ENCODE measurements at regions not wholly inside any gene's neighbourhood (a gene's known extent, or its start where the extent isn't known, plus 50 kb on each side); places are given as distances from the start of the nearest gene placed in this dataset.

GRCh38 chr2:5766561-5766960 is 74.4 kb downstream of the SOX11 start:
- CTCF ChIA-PET (ENCODE audit: partially characterized antibody) = no interaction called here
- H3K4me3 ChIP-seq (ENCODE audit: extremely low read depth in 1 of 4, insufficient read depth in 2 of 4, low read depth in 3 of 4, low read length in 4 of 4) = no peak overlapping the region
- no peak for DNase-seq (ENCODE audit: low read depth in 1 of 2, low spot score in 2 of 2)
- H4K91ac ChIP-seq (replicated peaks; ENCODE audit: insufficient read length, low read length) = no peak overlapping the region
- H3K27ac ChIP-seq (ENCODE audit: low read depth, low read length) = no peak overlapping the region
- no peak overlapping the region for H3K23ac ChIP-seq (ENCODE audit: insufficient read length)
- no peaks in the 10 kb centered on the region for H3K79me1 ChIP-seq (ENCODE audit: low read depth, low read length)
- H2BK15ac ChIP-seq (ENCODE audit: low read length) = no peak overlapping the region
- no peaks in the 10 kb centered on the region for H3K27me3 ChIP-seq (replicated peaks in 1 of 4; ENCODE audit: control insufficient read depth in 3 of 4, extremely low read depth in 1 of 4, insufficient read depth in 3 of 4, low read length in 3 of 4)
- no peak overlapping the region for H3K4ac ChIP-seq (replicated peaks; ENCODE audit: insufficient read length, low read depth, low read length)
- no peak overlapping the region for H2BK5ac ChIP-seq (ENCODE audit: low read depth, low read length)
- no peak overlapping the region for H2AK5ac ChIP-seq (ENCODE audit: low read depth, low read length)
- H4K5ac ChIP-seq (ENCODE audit: insufficient read length, low read depth, low read length) = no peak overlapping the region
- no peak overlapping the region for H2BK20ac ChIP-seq (ENCODE audit: low read length)
- FAIRE-seq = no peak
- H3K4me1 ChIP-seq (replicated peaks in 1 of 4; ENCODE audit: control insufficient read depth in 3 of 4, insufficient read depth in 4 of 4, low read length in 3 of 4) = no peaks in the 10 kb centered on the region
- H2AFZ ChIP-seq (ENCODE audit: low read length) = no peak overlapping the region
- H3K56ac ChIP-seq (replicated peaks; ENCODE audit: insufficient read length, low read depth, low read length) = no peak overlapping the region
- H3K9ac ChIP-seq (replicated peaks in 1 of 4; ENCODE audit: extremely low read depth in 1 of 4, low read depth in 3 of 4, low read length in 3 of 4) = no peak overlapping the region
- no peak overlapping the region for H2BK120ac ChIP-seq (replicated peaks; ENCODE audit: low read depth, low read length)
- no peak overlapping the region for H4K8ac ChIP-seq (ENCODE audit: extremely low read depth, insufficient read depth, low read length)
- peaks cover 2% of the 10 kb centered on the region; the same call in 1 of the 2 replicates for H3K23me2 ChIP-seq (ENCODE audit: low read depth, low read length)
- 89% methylated on average over 2 of the region's 2 CpGs; no CpG with 5 or more reads in 1 of the 2 experiments for WGBS, 2 experiments (ENCODE audit: extremely low coverage in 1 of 2, insufficient coverage in 1 of 2, insufficient read length in 1 of 2, insufficient replicate concordance in 2 of 2, low coverage in 1 of 2, low lambda C conversion rate in 2 of 2, missing lambda C conversion rate in 1 of 2)
- POLR2A ChIA-PET (ENCODE audit: partially characterized antibody) = no interaction called here
- H4K20me1 ChIP-seq (replicated peaks in 1 of 2; ENCODE audit: control insufficient read depth in 1 of 2, insufficient read depth in 2 of 2, low read length in 2 of 2) = no peaks in the 10 kb centered on the region
- H2BK12ac ChIP-seq (ENCODE audit: low read depth, low read length) = no peak overlapping the region
- H3K36me3 ChIP-seq (ENCODE audit: control insufficient read depth in 2 of 4, insufficient read depth in 4 of 4, low read length in 3 of 4) = no peaks in the 10 kb centered on the region
- no peak overlapping the region for H3K14ac ChIP-seq (ENCODE audit: insufficient read length)
- no peaks in the 10 kb centered on the region for H3K79me2 ChIP-seq (ENCODE audit: control insufficient read depth in 1 of 2, insufficient read depth in 2 of 2, low read length in 2 of 2)
- no peaks in the 10 kb centered on the region for H3K9me3 ChIP-seq (ENCODE audit: insufficient read depth in 2 of 2, low read depth in 1 of 2, low read length in 1 of 2)
- no peak overlapping the region for H3K4me2 ChIP-seq (ENCODE audit: insufficient read depth in 1 of 2, low read depth in 2 of 2, low read length in 2 of 2)
- H3K18ac ChIP-seq (ENCODE audit: extremely low read depth, low read length) = no peak overlapping the region
- TF ChIP-seq TBP (IDR thresholded peaks at IDR 0.05; ENCODE audit: low read depth, low read length) (no peak), SIX5 (IDR thresholded peaks at IDR 0.05; ENCODE audit: low read depth, low read length) (no peak), E2F6 (IDR thresholded peaks at IDR 0.05) (no peak), HDAC6 (IDR thresholded peaks at IDR 0.05; ENCODE audit: low read depth, low read length) (no peak), SAP30 (IDR thresholded peaks at IDR 0.05; ENCODE audit: insufficient read depth, insufficient replicate concordance, low read length) (no peak), TCF12 (IDR thresholded peaks at IDR 0.05; ENCODE audit: low read depth, low read length) (no peak), KDM1A (IDR thresholded peaks at IDR 0.05; ENCODE audit: borderline replicate concordance, low read length) (no peak), EGR1 (IDR thresholded peaks at IDR 0.05; ENCODE audit: borderline replicate concordance, low read depth, low read length) (no peak), BRCA1 (IDR thresholded peaks at IDR 0.05; ENCODE audit: low read depth, low read length) (no peak), YY1 (IDR thresholded peaks at IDR 0.05; ENCODE audit: low read depth, low read length) (no peak), RNF2 (IDR thresholded peaks at IDR 0.05; ENCODE audit: borderline replicate concordance, low read depth, low read length, missing control alignments, poor library complexity, severe bottlenecking) (no peak), TEAD4 (IDR thresholded peaks at IDR 0.05; ENCODE audit: low read depth, low read length) (no peak), GTF2F1 (IDR thresholded peaks at IDR 0.05; ENCODE audit: borderline replicate concordance, low read depth, low read length) (no peak), ATF3 (IDR thresholded peaks at IDR 0.05; ENCODE audit: insufficient read depth, low read depth, low read length) (no peak), CHD1 (IDR thresholded peaks at IDR 0.05; ENCODE audit: low read depth, low read length) (no peak)

All from H1 (cell line).